ENCODE measurements at regions not wholly inside any gene's neighbourhood (a gene's known extent, or its start where the extent isn't known, plus 50 kb on each side); places are given as distances from the start of the nearest gene placed in this dataset.

DNA sequence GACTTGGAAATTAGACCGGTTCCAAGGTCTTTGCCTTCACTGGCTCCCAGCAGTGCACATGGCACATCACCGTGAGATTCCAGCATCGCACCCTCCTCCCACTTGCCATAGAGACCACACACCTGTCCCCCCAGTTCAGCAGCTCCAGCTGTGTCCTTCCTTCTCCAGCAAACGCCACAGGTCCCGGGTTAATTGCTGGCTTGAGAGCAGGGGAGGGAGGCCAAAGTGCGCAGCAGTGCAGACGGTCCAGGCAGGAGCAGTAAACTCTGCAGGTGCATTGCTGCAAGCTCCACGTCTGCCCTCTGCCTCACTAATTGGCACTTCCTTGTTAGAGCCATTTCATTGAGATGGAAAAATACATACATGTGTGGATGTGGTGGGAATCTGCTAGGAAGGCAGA is 65.3 kb downstream of the KLHDC7A start:
- no peak overlapping the region for H3K4me3 ChIP-seq
- no peaks in the 10 kb centered on the region for H3K4me1 ChIP-seq
- TF ChIP-seq POLR2AphosphoS5 (IDR thresholded peaks at IDR 0.05) (no peak), POLR2A (IDR thresholded peaks at IDR 0.05; ENCODE audit: low read depth) (no peak), EP300 (IDR thresholded peaks at IDR 0.05) (no peak)
- TF ChIP-seq, protein P1, sequence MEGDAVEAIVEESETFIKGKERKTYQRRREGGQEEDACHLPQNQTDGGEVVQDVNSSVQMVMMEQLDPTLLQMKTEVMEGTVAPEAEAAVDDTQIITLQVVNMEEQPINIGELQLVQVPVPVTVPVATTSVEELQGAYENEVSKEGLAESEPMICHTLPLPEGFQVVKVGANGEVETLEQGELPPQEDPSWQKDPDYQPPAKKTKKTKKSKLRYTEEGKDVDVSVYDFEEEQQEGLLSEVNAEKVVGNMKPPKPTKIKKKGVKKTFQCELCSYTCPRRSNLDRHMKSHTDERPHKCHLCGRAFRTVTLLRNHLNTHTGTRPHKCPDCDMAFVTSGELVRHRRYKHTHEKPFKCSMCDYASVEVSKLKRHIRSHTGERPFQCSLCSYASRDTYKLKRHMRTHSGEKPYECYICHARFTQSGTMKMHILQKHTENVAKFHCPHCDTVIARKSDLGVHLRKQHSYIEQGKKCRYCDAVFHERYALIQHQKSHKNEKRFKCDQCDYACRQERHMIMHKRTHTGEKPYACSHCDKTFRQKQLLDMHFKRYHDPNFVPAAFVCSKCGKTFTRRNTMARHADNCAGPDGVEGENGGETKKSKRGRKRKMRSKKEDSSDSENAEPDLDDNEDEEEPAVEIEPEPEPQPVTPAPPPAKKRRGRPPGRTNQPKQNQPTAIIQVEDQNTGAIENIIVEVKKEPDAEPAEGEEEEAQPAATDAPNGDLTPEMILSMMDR (IDR thresholded peaks at IDR 0.05): no peak
- intact Hi-C loops (cut with DNase I): no loop called here
- no peaks in the 10 kb centered on the region for H3K36me3 ChIP-seq
- DNase-seq (ENCODE audit: extremely low spot score): no peak
- H3K27me3 ChIP-seq: peaks cover 0 to 95% (median 5%) of the 10 kb centered on the region in 4 donors
- peaks cover 0 to 12% (median 11%) of the 10 kb centered on the region in 4 donors for H3K9me3 ChIP-seq
- H3K27ac ChIP-seq (replicated peaks in 1 of 4): no peak overlapping the region
- 38% methylated on average over 3 of the region's 8 CpGs for WGBS

DNA sequence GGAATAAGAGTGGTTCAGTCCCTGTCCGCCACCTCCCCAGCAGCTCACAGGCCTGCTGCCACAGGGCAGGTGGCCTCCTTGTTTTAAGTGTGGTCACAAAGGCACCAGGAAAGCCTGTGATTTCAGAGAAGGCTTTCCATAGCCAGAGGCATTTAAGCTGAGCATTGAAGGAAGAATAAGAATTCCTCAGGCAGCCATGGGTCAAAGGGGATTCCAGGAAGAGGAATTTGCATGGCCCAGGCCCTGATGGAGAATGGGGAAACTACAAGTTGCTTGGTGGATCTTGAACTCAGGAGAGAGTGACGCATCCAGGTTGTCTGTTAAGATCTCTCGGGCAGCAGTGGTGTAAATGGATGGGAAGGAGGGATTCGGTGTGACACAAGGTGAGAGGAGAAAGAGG is 66.7 kb downstream of the KLHDC7A start:
- TF ChIP-seq POLR2AphosphoS5 (IDR thresholded peaks at IDR 0.05): no peak
- TF ChIP-seq, protein P1 (IDR thresholded peaks at IDR 0.05): no peak
- no peak for TF ChIP-seq POLR2A (IDR thresholded peaks at IDR 0.05; ENCODE audit: low read depth)
- TF ChIP-seq EP300 (IDR thresholded peaks at IDR 0.05): no peak
- WGBS: 63% methylated on average over 4 of the region's 4 CpGs
- H3K9me3 ChIP-seq: peaks cover 0 to 12% (median 11%) of the 10 kb centered on the region in 4 donors
- no peak for DNase-seq (ENCODE audit: extremely low spot score)
- no peaks in the 10 kb centered on the region for H3K4me1 ChIP-seq
- no peaks in the 10 kb centered on the region for H3K36me3 ChIP-seq
- intact Hi-C loops (cut with DNase I): no loop called here
- H3K27ac ChIP-seq (replicated peaks in 1 of 4): no peak overlapping the region
- no peak overlapping the region for H3K4me3 ChIP-seq
- peaks cover 0 to 95% (median 5%) of the 10 kb centered on the region in 4 donors for H3K27me3 ChIP-seq

DNA sequence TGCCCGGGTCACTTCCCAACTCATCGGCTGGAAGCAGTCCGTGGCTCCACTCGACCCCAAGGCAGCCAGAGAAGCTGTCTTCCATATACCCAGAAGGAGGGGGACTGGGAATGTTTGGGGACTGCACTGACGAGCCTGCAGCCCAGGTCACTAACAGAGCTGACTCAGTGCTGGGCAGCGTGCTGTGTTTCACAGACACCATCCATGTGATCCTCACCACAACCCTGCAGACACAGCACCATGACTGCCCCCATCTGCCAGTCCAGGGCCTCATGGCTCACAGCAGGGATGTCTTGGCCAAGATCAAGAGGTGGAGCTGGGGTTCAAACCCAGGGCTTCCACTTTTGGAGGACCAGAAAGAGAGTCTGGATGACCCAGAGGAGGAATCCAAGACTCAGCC is 67.9 kb downstream of the KLHDC7A start:
- H3K27ac ChIP-seq (replicated peaks in 1 of 4): no peak overlapping the region
- H3K4me1 ChIP-seq: no peaks in the 10 kb centered on the region
- H3K4me3 ChIP-seq: no peak overlapping the region
- H3K9me3 ChIP-seq: peaks cover 0 to 4% (median 2%) of the 10 kb centered on the region in 4 donors
- no CpG with 5 or more reads among the region's 6 CpGs for WGBS
- H3K36me3 ChIP-seq: no peaks in the 10 kb centered on the region
- peaks cover 0 to 95% (median 2%) of the 10 kb centered on the region in 4 donors for H3K27me3 ChIP-seq
- no peak for TF ChIP-seq EP300 (IDR thresholded peaks at IDR 0.05)
- TF ChIP-seq, protein P1 (IDR thresholded peaks at IDR 0.05): no peak
- TF ChIP-seq POLR2A (IDR thresholded peaks at IDR 0.05; ENCODE audit: low read depth): no peak
- no peak for TF ChIP-seq POLR2AphosphoS5 (IDR thresholded peaks at IDR 0.05)
- DNase-seq (ENCODE audit: extremely low spot score): no peak
- intact Hi-C loops (cut with DNase I): no loop called here

DNA sequence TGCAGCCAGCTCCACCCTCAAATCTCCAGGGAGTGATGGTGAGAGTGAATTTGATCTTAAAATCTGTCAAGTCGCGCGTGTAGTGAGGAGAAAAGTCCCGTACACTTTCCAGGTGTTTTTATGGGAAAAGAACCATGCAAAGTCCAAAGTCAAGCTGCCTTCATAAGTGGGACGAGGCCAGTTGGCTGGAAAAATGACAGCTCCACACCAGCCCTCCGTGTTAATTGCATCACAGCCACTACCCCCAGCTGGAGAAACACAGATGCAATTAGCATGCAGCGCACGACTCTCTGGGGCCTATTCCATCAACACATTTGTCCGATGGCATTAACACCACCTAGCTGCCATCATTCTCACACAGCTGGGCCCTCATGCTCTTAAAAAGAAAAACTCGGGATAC is 68.4 kb downstream of the KLHDC7A start:
- Histone ChIP-seq H3K27me3 (peaks cover 0 to 95% (median 2%) of the 10 kb centered on the region in 4 donors), H3K27ac (replicated peaks in 1 of 4) (no peak overlapping the region), H3K4me1 (no peaks in the 10 kb centered on the region), H3K36me3 (no peaks in the 10 kb centered on the region), H3K4me3 (no peak overlapping the region), H3K9me3 (no peaks in the 10 kb centered on the region)
- intact Hi-C loops (cut with DNase I): no loop called here
- TF ChIP-seq POLR2A (IDR thresholded peaks at IDR 0.05; ENCODE audit: low read depth) (no peak), POLR2AphosphoS5 (IDR thresholded peaks at IDR 0.05) (no peak), EP300 (IDR thresholded peaks at IDR 0.05) (no peak)
- TF ChIP-seq, protein P1 (IDR thresholded peaks at IDR 0.05): no peak
- 72% methylated on average over 10 of the region's 10 CpGs for WGBS
- no peak for DNase-seq (ENCODE audit: extremely low spot score)

DNA sequence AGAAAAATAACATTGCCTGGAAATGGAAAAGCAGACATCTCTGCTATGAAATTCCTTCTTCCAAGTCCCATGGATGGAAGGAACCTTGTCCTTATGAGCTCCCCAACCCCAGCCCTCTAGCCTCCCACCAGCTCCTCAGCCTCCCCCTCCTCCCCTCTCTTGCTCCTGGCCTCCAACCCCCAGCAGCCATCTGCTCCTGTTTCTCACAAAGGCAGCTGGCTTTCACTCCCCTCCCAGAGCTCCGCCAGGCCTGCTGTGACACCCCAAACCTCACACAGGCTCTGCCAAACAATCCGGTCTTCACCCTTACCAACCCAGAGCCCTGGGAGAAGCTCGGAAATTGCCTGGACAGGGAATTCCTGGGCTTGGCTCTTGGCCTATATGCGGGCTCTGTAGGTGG is 69.2 kb downstream of the KLHDC7A start:
- DNase-seq (ENCODE audit: extremely low spot score): no peak
- WGBS: 84% methylated on average over 3 of the region's 4 CpGs
- Histone ChIP-seq H3K27ac (replicated peaks in 1 of 4) (no peak overlapping the region), H3K36me3 (no peaks in the 10 kb centered on the region), H3K4me1 (no peaks in the 10 kb centered on the region), H3K27me3 (peaks cover 0 to 95% (median 1%) of the 10 kb centered on the region in 4 donors), H3K9me3 (no peaks in the 10 kb centered on the region), H3K4me3 (no peak overlapping the region)
- TF ChIP-seq, protein P1 (IDR thresholded peaks at IDR 0.05): no peak
- TF ChIP-seq EP300 (IDR thresholded peaks at IDR 0.05): no peak
- TF ChIP-seq POLR2A (IDR thresholded peaks at IDR 0.05; ENCODE audit: low read depth): no peak
- TF ChIP-seq POLR2AphosphoS5 (IDR thresholded peaks at IDR 0.05): no peak
- intact Hi-C loops (cut with DNase I): no loop called here

All from esophagus muscularis mucosa (tissue), 4 donors.